H9 (cell line): ENCODE measurements at regions not wholly inside any gene's neighbourhood (a gene's known extent, or its start where the extent isn't known, plus 50 kb on each side); places are given as distances from the start of the nearest gene placed in this dataset.

Source experiments
- DNase-seq: peaks from one replicate; pipeline ENCODE4 v3.0.0-alpha.2; 2017
- H2AFZ ChIP-seq: one replicate; pipeline ENCODE4 v1.6.1; 2013; ENCODE audit warnings: mild to moderate bottlenecking, low read length, control low read depth, moderate library complexity
- H2AK5ac ChIP-seq: 2 replicates; pipeline ENCODE4 v1.6.1; 2013; ENCODE audit warnings: low read length, control low read depth, mixed read lengths; ENCODE audit not compliant: insufficient read length
- H2BK120ac ChIP-seq: one replicate; pipeline ENCODE4 v1.6.1; 2013; ENCODE audit warnings: low read depth, mild to moderate bottlenecking, low read length, control low read depth, inconsistent platforms; ENCODE audit not compliant: poor library complexity, severe bottlenecking
- H2BK12ac ChIP-seq: 2 replicates; pipeline ENCODE4 v1.6.1; 2013; ENCODE audit warnings: low read length, control low read depth, mixed read lengths, low read depth; ENCODE audit not compliant: insufficient read length
- H2BK15ac ChIP-seq: 2 replicates; pipeline ENCODE4 v1.6.1; 2013; ENCODE audit warnings: low read depth, low read length, control low read depth
- H2BK20ac ChIP-seq: one replicate; pipeline ENCODE4 v1.6.1; 2013; ENCODE audit warnings: low read depth, mild to moderate bottlenecking, low read length, control low read depth, inconsistent platforms; ENCODE audit not compliant: poor library complexity, severe bottlenecking
- H2BK5ac ChIP-seq: 2 replicates; pipeline ENCODE4 v1.6.1; 2013; ENCODE audit warnings: low read length, control low read depth, mixed read lengths; ENCODE audit not compliant: insufficient read length
- H3K14ac ChIP-seq: 2 replicates; pipeline ENCODE4 v1.6.1; 2013; ENCODE audit warnings: low read length, control low read depth; ENCODE audit not compliant: insufficient read depth
- H3K18ac ChIP-seq: 2 replicates; pipeline ENCODE4 v1.6.1; 2013; ENCODE audit warnings: low read depth, mild to moderate bottlenecking, mixed read lengths, low read length, control low read depth; ENCODE audit not compliant: insufficient read length
- H3K23ac ChIP-seq: 2 replicates; pipeline ENCODE4 v1.6.1; 2013; ENCODE audit warnings: low read length, control low read depth, mixed read lengths, low read depth; ENCODE audit not compliant: insufficient read length
- H3K23me2 ChIP-seq: 2 replicates; pipeline ENCODE4 v1.6.1; 2013; ENCODE audit warnings: low read depth, mild to moderate bottlenecking, mixed read lengths, low read length, control low read depth; ENCODE audit not compliant: insufficient read length, poor library complexity, severe bottlenecking
- H3K27ac ChIP-seq: 2 replicates; pipeline ENCODE4 v1.5.1; 2013; ENCODE audit warnings: low read length, control low read depth, mixed read lengths, low read depth; ENCODE audit not compliant: insufficient read length
- H3K27me3 ChIP-seq: 2 replicates; pipeline ENCODE4 v1.6.1; 2013; ENCODE audit warnings: low read length, control low read depth, inconsistent platforms; ENCODE audit not compliant: insufficient read depth
- H3K4ac ChIP-seq: 2 replicates; pipeline ENCODE4 v1.6.1; 2013; ENCODE audit warnings: low read depth, mild to moderate bottlenecking, control low read depth, inconsistent platforms, low read length, moderate library complexity
- H3K4me1 ChIP-seq: 2 replicates; pipeline ENCODE4 v1.6.1; 2013; ENCODE audit warnings: low read length, control low read depth, inconsistent platforms; ENCODE audit not compliant: insufficient read depth
- H3K4me2 ChIP-seq: 2 replicates; pipeline ENCODE4 v1.6.1; 2013; ENCODE audit warnings: low read length, control low read depth, mixed read lengths; ENCODE audit not compliant: insufficient read length, insufficient read depth
- H3K56ac ChIP-seq: 2 replicates; pipeline ENCODE4 v1.6.1; 2013; ENCODE audit warnings: low read depth, mild to moderate bottlenecking, mixed read lengths, low read length, control low read depth; ENCODE audit not compliant: insufficient read length
- H3K79me1 ChIP-seq: 2 replicates; pipeline ENCODE4 v1.6.1; 2013; ENCODE audit warnings: low read depth, mild to moderate bottlenecking, moderate library complexity, low read length, control low read depth, inconsistent platforms; ENCODE audit not compliant: insufficient read depth, poor library complexity, severe bottlenecking
- H3K79me2 ChIP-seq: 2 replicates; pipeline ENCODE4 v1.6.1; 2013; ENCODE audit warnings: low read length, control low read depth, inconsistent platforms; ENCODE audit not compliant: insufficient read depth
- H3K9ac ChIP-seq: 2 replicates; pipeline ENCODE4 v1.6.1; 2013; ENCODE audit warnings: low read length, control low read depth, mixed read lengths; ENCODE audit not compliant: insufficient read length; ENCODE audit errors: extremely low read depth
- H3K9me3 ChIP-seq: one replicate; pipeline ENCODE4 v1.6.1; 2013; ENCODE audit warnings: low read depth, low read length, inconsistent platforms; ENCODE audit not compliant: control insufficient read depth
- H3T11ph ChIP-seq: one replicate; pipeline ENCODE4 v1.6.1; 2013; ENCODE audit warnings: mild to moderate bottlenecking, low read length, control low read depth, inconsistent platforms
- H4K20me1 ChIP-seq: one replicate; pipeline ENCODE4 v1.6.1; 2013; ENCODE audit not compliant: control insufficient read depth, insufficient read length, insufficient read depth
- H4K5ac ChIP-seq: 2 replicates; pipeline ENCODE4 v1.6.1; 2013; ENCODE audit warnings: low read depth, mild to moderate bottlenecking, mixed read lengths, low read length, control low read depth; ENCODE audit not compliant: insufficient read length
- H4K8ac ChIP-seq: replicated peaks from 2 replicates; pipeline ENCODE4 v1.6.1; 2013; ENCODE audit warnings: low read length, control low read depth, mixed read lengths, low read depth; ENCODE audit not compliant: insufficient read length
- H4K91ac ChIP-seq: 2 replicates; pipeline ENCODE4 v1.6.1; 2013; ENCODE audit warnings: low read depth, mild to moderate bottlenecking, moderate library complexity, mixed read lengths, low read length, control low read depth; ENCODE audit not compliant: insufficient read length
- H3K27ac Mint-ChIP-seq, 3 experiments: 2 replicates in 2 of 3; 3 replicates in 1 of 3; pipeline ENCODE4 v1.8.0; 2020 to 2021; ENCODE audit warnings: mixed read lengths in 3 of 3, mild to moderate bottlenecking in 1 of 3, moderate library complexity in 1 of 3
- H3K27me3 Mint-ChIP-seq: 2 replicates; pipeline ENCODE4 v1.8.0; 2021; ENCODE audit warnings: low read depth, mild to moderate bottlenecking, moderate library complexity, mixed read lengths
- H3K36me3 Mint-ChIP-seq, 3 experiments: 2 replicates in 2 of 3; 3 replicates in 1 of 3; pipeline ENCODE4 v1.8.0; 2020 to 2021; ENCODE audit warnings: low read depth in 3 of 3, mixed read lengths in 3 of 3; ENCODE audit not compliant: insufficient read depth in 1 of 3
- H3K4me1 Mint-ChIP-seq, 2 experiments: 2 replicates each; pipeline ENCODE4 v1.8.0; 2020; ENCODE audit warnings: mixed read lengths in 2 of 2
- H3K4me3 Mint-ChIP-seq, 2 experiments: 2 replicates in 1 of 2; 3 replicates in 1 of 2; pipeline ENCODE4 v1.8.0; 2020 to 2021; ENCODE audit warnings: mild to moderate bottlenecking in 2 of 2, mixed read lengths in 2 of 2, moderate library complexity in 1 of 2
- H3K9me3 Mint-ChIP-seq, 2 experiments: 2 replicates in 1 of 2; 3 replicates in 1 of 2; pipeline ENCODE4 v1.8.0; 2020; ENCODE audit warnings: mild to moderate bottlenecking in 2 of 2, mixed read lengths in 2 of 2, moderate library complexity in 1 of 2
- CTCF ChIP-seq: fragments of 200-600 bp; sonication (generic); conservative IDR thresholded peaks from 3 replicates; pipeline ENCODE4 v1.8.0; 2021; ENCODE audit warnings: antibody characterized with exemption, mild to moderate bottlenecking
- WGBS: extraction: QIAGEN DNeasy Blood & Tissue Kit; methylation state at CpG from one replicate; pipeline ENCODE4 v1.1.7; 2013; ENCODE audit warnings: missing lambda C conversion rate, low lambda C conversion rate, mixed read lengths; ENCODE audit not compliant: insufficient read length; ENCODE audit errors: extremely low coverage; 5-methylcytosine and 5-hydroxymethylcytosine counted together

DNA sequence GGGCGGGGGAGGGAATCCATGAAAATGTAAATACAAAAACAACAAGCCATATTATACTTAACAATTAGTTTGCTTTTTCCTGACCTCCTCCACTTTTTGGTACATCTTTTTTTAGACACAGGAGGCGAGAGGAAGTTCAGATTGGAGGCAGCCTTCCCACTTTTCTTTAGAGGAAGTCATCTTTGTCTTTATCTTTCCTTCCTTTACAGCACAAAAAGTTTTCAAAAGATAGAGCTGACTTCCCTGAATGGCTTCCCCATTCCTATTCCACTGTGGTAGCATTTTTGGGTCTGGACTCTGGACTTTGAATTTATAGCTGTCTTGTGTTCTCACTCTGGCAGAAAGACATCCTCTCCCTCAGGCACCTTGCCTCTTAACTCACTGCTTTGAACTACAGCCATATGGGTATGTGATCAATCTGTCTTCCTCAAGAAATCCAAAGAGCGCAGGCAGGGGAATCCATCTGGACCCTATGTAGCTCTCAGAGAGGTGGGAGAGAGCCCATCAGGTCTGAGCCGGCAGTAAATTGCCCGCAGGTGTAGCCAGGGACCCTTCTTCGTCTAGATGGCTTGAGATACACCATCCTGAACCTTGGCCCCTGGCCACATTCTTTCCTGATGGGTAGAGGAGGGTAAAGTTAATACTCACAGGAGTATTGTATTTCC is 101.9 kb downstream of the AQP4 start:
- Mint-ChIP-seq H3K27ac (no peak overlapping the region), H3K4me3 (no peak overlapping the region), H3K36me3 (no peaks in the 10 kb centered on the region; a peak in 1 of 7 replicates), H3K9me3 (no peaks in the 10 kb centered on the region), H3K27me3 (peaks cover 4% of the 10 kb centered on the region; the same call in 1 of the 2 replicates), H3K4me1 (peaks cover 3% of the 10 kb centered on the region in 2 experiments; a peak in 1 of 4 replicates)
- no peak overlapping the region for H4K91ac ChIP-seq
- no peaks in the 10 kb centered on the region; the same call in 1 of the 2 replicates for H3K27me3 ChIP-seq
- no peak overlapping the region for H2BK12ac ChIP-seq
- H3K56ac ChIP-seq = no peak overlapping the region
- H2BK5ac ChIP-seq = no peak overlapping the region
- no peaks in the 10 kb centered on the region for H3K79me1 ChIP-seq
- H3K18ac ChIP-seq = no peak overlapping the region
- H3K9me3 ChIP-seq = no peaks in the 10 kb centered on the region
- no peak overlapping the region for H3K23ac ChIP-seq
- no peak overlapping the region for H2BK15ac ChIP-seq
- no peak overlapping the region for H2BK20ac ChIP-seq
- H2BK120ac ChIP-seq = no peak overlapping the region
- no peak overlapping the region for H4K5ac ChIP-seq
- WGBS = no CpG with 5 or more reads among the region's 6 CpGs
- H2AK5ac ChIP-seq = no peak overlapping the region
- H4K20me1 ChIP-seq = no peaks in the 10 kb centered on the region
- TF ChIP-seq CTCF = no peak
- DNase-seq = no peak
- no peak overlapping the region for H3K4ac ChIP-seq
- H2AFZ ChIP-seq = no peak overlapping the region
- no peak overlapping the region for H4K8ac ChIP-seq
- no peak overlapping the region for H3T11ph ChIP-seq
- H3K79me2 ChIP-seq = no peaks in the 10 kb centered on the region
- no peak overlapping the region for H3K27ac ChIP-seq
- H3K4me2 ChIP-seq = no peak overlapping the region
- H3K4me1 ChIP-seq = no peaks in the 10 kb centered on the region
- no peaks in the 10 kb centered on the region for H3K23me2 ChIP-seq
- no peak overlapping the region for H3K14ac ChIP-seq
- H3K9ac ChIP-seq = no peak overlapping the region
